ENCODE measurements at regions not wholly inside any gene's neighbourhood (a gene's known extent, or its start where the extent isn't known, plus 50 kb on each side); places are given as distances from the start of the nearest gene placed in this dataset.

GRCh38 chr12:72197790-72198189 is 74.4 kb upstream of the TRHDE start:
- no peak for TF ChIP-seq CTCF (IDR thresholded peaks at IDR 0.05; ENCODE audit: low read depth, low read length, missing control alignments)
- no peak overlapping the region for H3K4me3 ChIP-seq (ENCODE audit: low read depth, low read length)
- in situ Hi-C loops (cut with HindIII; ENCODE audit: low sequenced_read_pairs) = no loop called here
- DNase-seq (ENCODE audit: low read depth) = no peak

DNA sequence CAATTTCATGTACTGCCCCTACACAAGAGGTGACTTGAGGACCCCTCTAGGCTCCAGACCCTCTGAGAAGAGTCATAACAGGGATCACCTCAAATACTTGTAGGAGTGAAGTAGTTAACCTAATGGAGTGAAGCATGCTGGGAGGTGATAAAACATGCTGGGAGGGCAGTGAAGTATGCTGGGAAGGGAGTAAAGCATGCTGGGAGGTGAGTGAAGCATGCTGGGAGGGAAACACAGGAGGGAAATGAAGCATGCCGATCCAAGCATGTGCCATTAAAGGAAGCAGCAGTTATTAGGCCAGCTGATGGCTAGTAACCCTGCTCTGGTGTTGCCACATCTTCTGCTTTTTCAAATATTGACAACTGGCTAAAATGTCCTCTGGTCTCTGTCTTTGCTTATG is 70.7 kb upstream of the TRHDE start:
- DNase-seq (ENCODE audit: low read depth) = no peak
- in situ Hi-C loops (cut with HindIII; ENCODE audit: low sequenced_read_pairs) = no loop called here
- H3K4me3 ChIP-seq (ENCODE audit: low read depth, low read length) = no peak overlapping the region
- TF ChIP-seq CTCF (IDR thresholded peaks at IDR 0.05; ENCODE audit: low read depth, low read length, missing control alignments) = no peak

DNA sequence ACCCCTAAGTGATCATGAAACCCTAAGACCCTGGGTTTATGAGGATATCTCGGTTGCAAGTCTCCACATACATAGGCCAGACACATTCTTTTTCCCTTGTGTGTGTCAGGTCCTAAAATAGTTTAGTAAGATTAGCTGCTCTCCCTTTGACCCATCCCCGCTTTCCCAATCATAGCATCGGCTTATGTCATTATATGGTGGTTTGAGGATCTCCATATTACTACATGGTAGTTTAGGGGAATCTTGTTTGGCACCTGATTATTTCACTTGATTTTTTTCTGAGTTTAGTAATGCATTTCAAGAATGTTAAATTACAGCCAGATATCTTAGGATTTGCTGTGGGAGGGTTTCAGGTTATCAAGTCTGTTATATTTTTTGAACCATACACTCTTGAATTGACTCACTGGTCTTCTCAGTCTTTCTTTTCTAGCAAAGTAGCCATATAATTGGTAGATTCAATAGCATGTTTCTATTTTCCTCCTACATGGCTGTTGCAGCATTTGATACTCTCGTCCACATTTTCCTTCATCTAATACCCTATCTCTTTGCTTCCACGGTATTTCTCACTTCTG is 68.3 kb upstream of the TRHDE start:
- H3K4me3 ChIP-seq (ENCODE audit: low read depth, low read length) = no peak overlapping the region
- in situ Hi-C loops (cut with HindIII; ENCODE audit: low sequenced_read_pairs) = no loop called here
- no peak for DNase-seq (ENCODE audit: low read depth)
- no peak for TF ChIP-seq CTCF (IDR thresholded peaks at IDR 0.05; ENCODE audit: low read depth, low read length, missing control alignments)

- DNase-seq (ENCODE audit: low read depth) = no peak
- in situ Hi-C loops (cut with HindIII; ENCODE audit: low sequenced_read_pairs) = no loop called here
- no peak for TF ChIP-seq CTCF (IDR thresholded peaks at IDR 0.05; ENCODE audit: low read depth, low read length, missing control alignments)
- no peak overlapping the region for H3K4me3 ChIP-seq (ENCODE audit: low read depth, low read length)
Measured at GRCh38 chr12:72207079-72207478, 65.1 kb upstream of the TRHDE start.

GRCh38 chr12:72207486-72208409 is 64.4 kb upstream of the TRHDE start:
- in situ Hi-C loops (cut with HindIII; ENCODE audit: low sequenced_read_pairs) = no loop called here
- DNase-seq (ENCODE audit: low read depth) = no peak
- no peak for TF ChIP-seq CTCF (IDR thresholded peaks at IDR 0.05; ENCODE audit: low read depth, low read length, missing control alignments)
- H3K4me3 ChIP-seq (ENCODE audit: low read depth, low read length) = no peak overlapping the region

GRCh38 chr12:72209086-72209485 is 63.1 kb upstream of the TRHDE start:
- no peak for TF ChIP-seq CTCF (IDR thresholded peaks at IDR 0.05; ENCODE audit: low read depth, low read length, missing control alignments)
- no peak overlapping the region for H3K4me3 ChIP-seq (ENCODE audit: low read depth, low read length)
- no peak for DNase-seq (ENCODE audit: low read depth)
- in situ Hi-C loops (cut with HindIII; ENCODE audit: low sequenced_read_pairs) = no loop called here
